A549 (cell line): ENCODE measurements at regions not wholly inside any gene's neighbourhood (a gene's known extent, or its start where the extent isn't known, plus 50 kb on each side); places are given as distances from the start of the nearest gene placed in this dataset.

ENCODE experiments used
- CTCF ChIP-seq: fragments of >200 bp; sonication (Bioruptor Twin); formaldehyde crosslinking; IDR thresholded peaks from 3 replicates; pipeline ENCODE4 v1.5.1; 2016
- EP300 ChIP-seq, 2 experiments: fragments of >200 bp; sonication (Bioruptor Twin); formaldehyde crosslinking; IDR thresholded peaks; 2 replicates in 1 of 2; 3 replicates in 1 of 2; pipeline ENCODE4 v1.6.1; 2016 to 2017
- MAX ChIP-seq: IDR thresholded peaks from 2 replicates; pipeline ENCODE4 v1.6.1; 2012

DNA sequence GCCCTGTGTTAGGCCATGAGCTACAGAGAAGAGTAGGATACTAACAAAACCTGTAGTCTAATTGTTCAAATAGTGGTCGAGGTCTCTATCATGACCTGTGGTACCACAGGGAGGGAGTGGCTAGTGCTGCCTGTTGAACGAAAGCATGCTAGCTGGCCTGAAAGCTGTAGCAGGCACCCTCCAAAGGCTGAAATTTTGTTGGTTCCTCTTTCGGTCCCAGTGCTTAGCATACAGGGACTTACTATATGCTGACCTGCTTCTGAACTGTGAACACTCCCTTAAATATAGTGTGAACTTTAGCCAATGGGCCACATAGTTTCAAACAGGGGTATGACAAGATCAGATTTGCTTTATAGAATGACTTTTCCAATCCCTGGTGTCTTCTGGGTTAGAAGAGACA, 113.4 kb downstream of the PJA1 start:
- TF ChIP-seq CTCF (no peak), EP300 (IDR thresholded peaks at IDR 0.05) (no peak), MAX (no peak)
